ENCODE measurements at regions not wholly inside any gene's neighbourhood (a gene's known extent, or its start where the extent isn't known, plus 50 kb on each side); places are given as distances from the start of the nearest gene placed in this dataset.

DNA sequence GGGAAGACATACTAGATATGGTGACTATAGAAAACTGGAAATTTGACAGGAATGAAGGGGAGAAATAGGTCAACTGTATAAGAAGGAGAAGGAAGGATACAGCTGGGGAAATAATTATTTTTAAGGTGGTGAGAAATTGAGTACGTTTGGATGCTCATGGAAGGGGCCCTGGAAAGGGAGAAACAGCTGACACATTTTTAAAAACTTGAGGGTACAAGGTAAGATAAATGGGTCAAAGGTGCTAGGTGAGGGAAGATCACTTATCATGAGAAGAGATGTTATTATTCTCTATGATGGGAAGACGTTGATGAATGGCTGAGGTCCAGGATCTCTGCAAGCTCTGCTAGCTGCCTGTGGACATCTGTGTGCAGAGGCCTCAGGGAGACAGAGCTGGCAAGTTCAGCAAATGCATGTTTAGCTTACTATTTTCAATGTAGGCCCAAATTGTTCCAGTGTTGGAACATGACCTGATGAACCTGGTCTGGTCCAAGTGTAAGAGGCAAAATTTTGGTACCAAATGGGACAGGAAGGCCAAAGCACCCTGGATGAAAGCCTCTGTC is 181.7 kb downstream of the MTRR start:
- no peaks in the 10 kb centered on the region for H3K9me3 ChIP-seq (ENCODE audit: control insufficient read depth, insufficient read depth, low read depth, low read length)
- DNase-seq (ENCODE audit: low read depth in 2 of 2), result no peak
- no peaks in the 10 kb centered on the region for H3K4me1 ChIP-seq (ENCODE audit: control insufficient read depth, extremely low read depth, insufficient read depth, low read length)
- H3K27ac ChIP-seq (ENCODE audit: insufficient read depth, low read length), result no peak overlapping the region
- H3K27me3 ChIP-seq (ENCODE audit: control insufficient read depth, insufficient read depth, low read length), result no peaks in the 10 kb centered on the region
- TF ChIP-seq, protein P1, sequence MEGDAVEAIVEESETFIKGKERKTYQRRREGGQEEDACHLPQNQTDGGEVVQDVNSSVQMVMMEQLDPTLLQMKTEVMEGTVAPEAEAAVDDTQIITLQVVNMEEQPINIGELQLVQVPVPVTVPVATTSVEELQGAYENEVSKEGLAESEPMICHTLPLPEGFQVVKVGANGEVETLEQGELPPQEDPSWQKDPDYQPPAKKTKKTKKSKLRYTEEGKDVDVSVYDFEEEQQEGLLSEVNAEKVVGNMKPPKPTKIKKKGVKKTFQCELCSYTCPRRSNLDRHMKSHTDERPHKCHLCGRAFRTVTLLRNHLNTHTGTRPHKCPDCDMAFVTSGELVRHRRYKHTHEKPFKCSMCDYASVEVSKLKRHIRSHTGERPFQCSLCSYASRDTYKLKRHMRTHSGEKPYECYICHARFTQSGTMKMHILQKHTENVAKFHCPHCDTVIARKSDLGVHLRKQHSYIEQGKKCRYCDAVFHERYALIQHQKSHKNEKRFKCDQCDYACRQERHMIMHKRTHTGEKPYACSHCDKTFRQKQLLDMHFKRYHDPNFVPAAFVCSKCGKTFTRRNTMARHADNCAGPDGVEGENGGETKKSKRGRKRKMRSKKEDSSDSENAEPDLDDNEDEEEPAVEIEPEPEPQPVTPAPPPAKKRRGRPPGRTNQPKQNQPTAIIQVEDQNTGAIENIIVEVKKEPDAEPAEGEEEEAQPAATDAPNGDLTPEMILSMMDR (conservative IDR thresholded peaks at IDR 0.05 in 1 of 2, IDR thresholded peaks at IDR 0.05 in 1 of 2; ENCODE audit: low read depth in 1 of 2, low read length in 2 of 2), result no peak
- TF ChIP-seq EZH2 (IDR thresholded peaks at IDR 0.05; ENCODE audit: low read length, missing control alignments), result no peak
- H3K79me2 ChIP-seq (ENCODE audit: control insufficient read depth, insufficient read depth, low read length), result no peaks in the 10 kb centered on the region
- H3K9ac ChIP-seq (ENCODE audit: insufficient read depth, low read length), result no peak overlapping the region
- H2AFZ ChIP-seq (ENCODE audit: low read length), result no peak overlapping the region
- no peaks in the 10 kb centered on the region for H3K36me3 ChIP-seq (ENCODE audit: control insufficient read depth, insufficient read depth, low read length)
- H3K4me3 ChIP-seq (replicated peaks in 1 of 4; ENCODE audit: control extremely low read depth in 1 of 4, insufficient read depth in 1 of 4, low read depth in 3 of 4, low read length in 4 of 4), result no peak overlapping the region
- no peak overlapping the region for H3K4me2 ChIP-seq (ENCODE audit: extremely low read depth, insufficient read depth, low read length)
- no peaks in the 10 kb centered on the region for H4K20me1 ChIP-seq (ENCODE audit: control insufficient read depth, extremely low read depth, insufficient read depth, low read length)

DNA sequence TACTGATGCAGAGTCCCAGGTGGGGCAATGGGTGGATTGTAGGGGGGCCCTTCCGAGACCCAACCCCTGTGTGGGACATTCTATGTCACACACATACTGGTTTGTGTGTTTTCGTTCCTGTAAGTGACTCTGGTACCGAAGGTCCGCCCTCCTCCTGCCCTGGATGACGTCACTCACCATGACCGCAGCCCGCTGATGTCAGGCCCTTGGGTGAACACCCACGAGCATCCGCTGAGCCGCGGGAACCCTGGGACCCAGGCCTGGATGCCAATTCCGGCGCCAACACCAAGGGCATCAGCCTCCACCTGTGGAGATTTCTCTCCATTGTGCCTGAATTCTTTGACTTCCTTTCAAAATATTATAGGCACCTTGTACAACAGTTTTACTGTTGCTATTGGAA is 184.3 kb downstream of the MTRR start:
- DNase-seq (ENCODE audit: low read depth in 2 of 2), result no peak
- no peak for TF ChIP-seq EZH2 (IDR thresholded peaks at IDR 0.05; ENCODE audit: low read length, missing control alignments)
- TF ChIP-seq, protein P1 (conservative IDR thresholded peaks at IDR 0.05 in 1 of 2, IDR thresholded peaks at IDR 0.05 in 1 of 2; ENCODE audit: low read depth in 1 of 2, low read length in 2 of 2), result no peak

DNA sequence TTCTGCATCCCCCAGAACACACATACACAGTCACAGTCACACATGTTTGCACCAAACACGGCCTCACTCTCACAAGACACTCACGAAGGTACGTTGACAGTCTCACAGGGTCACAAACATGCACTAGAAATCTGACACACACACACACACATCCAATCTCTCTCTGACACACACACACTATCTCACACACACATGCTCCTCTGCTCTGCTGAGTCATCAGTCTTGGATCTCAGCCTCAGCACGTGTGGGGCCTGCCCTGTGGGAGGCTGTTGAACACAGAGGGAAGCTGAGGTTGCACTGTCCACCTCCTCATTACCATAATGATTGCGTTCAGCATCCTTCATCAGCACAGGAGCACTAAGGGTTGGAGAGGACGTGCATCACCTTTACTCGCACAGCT is 188.8 kb downstream of the MTRR start:
- Histone ChIP-seq H3K79me2 (ENCODE audit: control insufficient read depth, insufficient read depth, low read length) (no peaks in the 10 kb centered on the region), H3K4me1 (ENCODE audit: control insufficient read depth, extremely low read depth, insufficient read depth, low read length) (no peaks in the 10 kb centered on the region), H3K27ac (ENCODE audit: insufficient read depth, low read length) (no peak overlapping the region), H3K4me3 (replicated peaks in 1 of 4; ENCODE audit: control extremely low read depth in 1 of 4, insufficient read depth in 1 of 4, low read depth in 3 of 4, low read length in 4 of 4) (no peak overlapping the region), H3K9ac (ENCODE audit: insufficient read depth, low read length) (no peak overlapping the region), H3K9me3 (ENCODE audit: control insufficient read depth, insufficient read depth, low read depth, low read length) (no peaks in the 10 kb centered on the region), H3K4me2 (ENCODE audit: extremely low read depth, insufficient read depth, low read length) (no peak overlapping the region), H3K36me3 (ENCODE audit: control insufficient read depth, insufficient read depth, low read length) (no peaks in the 10 kb centered on the region), H3K27me3 (ENCODE audit: control insufficient read depth, insufficient read depth, low read length) (no peaks in the 10 kb centered on the region), H2AFZ (ENCODE audit: low read length) (no peak overlapping the region), H4K20me1 (ENCODE audit: control insufficient read depth, extremely low read depth, insufficient read depth, low read length) (no peaks in the 10 kb centered on the region)
- DNase-seq (ENCODE audit: low read depth in 2 of 2), result peak; percentile 23 to 67
- TF ChIP-seq, protein P1 (conservative IDR thresholded peaks at IDR 0.05 in 1 of 2, IDR thresholded peaks at IDR 0.05 in 1 of 2; ENCODE audit: low read depth in 1 of 2, low read length in 2 of 2), result no peak
- no peak for TF ChIP-seq EZH2 (IDR thresholded peaks at IDR 0.05; ENCODE audit: low read length, missing control alignments)

More for the DNA sequence above, 184.3 kb downstream of the MTRR start:
- H3K27me3 ChIP-seq (ENCODE audit: control insufficient read depth, insufficient read depth, low read length), result no peaks in the 10 kb centered on the region
- no peak overlapping the region for H3K4me3 ChIP-seq (replicated peaks in 1 of 4; ENCODE audit: control extremely low read depth in 1 of 4, insufficient read depth in 1 of 4, low read depth in 3 of 4, low read length in 4 of 4)
- no peaks in the 10 kb centered on the region for H3K9me3 ChIP-seq (ENCODE audit: control insufficient read depth, insufficient read depth, low read depth, low read length)
- no peak overlapping the region for H3K4me2 ChIP-seq (ENCODE audit: extremely low read depth, insufficient read depth, low read length)
- H3K27ac ChIP-seq (ENCODE audit: insufficient read depth, low read length), result no peak overlapping the region
- no peaks in the 10 kb centered on the region for H3K79me2 ChIP-seq (ENCODE audit: control insufficient read depth, insufficient read depth, low read length)
- H3K4me1 ChIP-seq (ENCODE audit: control insufficient read depth, extremely low read depth, insufficient read depth, low read length), result no peaks in the 10 kb centered on the region
- H2AFZ ChIP-seq (ENCODE audit: low read length), result no peak overlapping the region
- no peaks in the 10 kb centered on the region for H4K20me1 ChIP-seq (ENCODE audit: control insufficient read depth, extremely low read depth, insufficient read depth, low read length)
- H3K36me3 ChIP-seq (ENCODE audit: control insufficient read depth, insufficient read depth, low read length), result no peaks in the 10 kb centered on the region
- no peak overlapping the region for H3K9ac ChIP-seq (ENCODE audit: insufficient read depth, low read length)

Data from fibroblast of lung (primary cell).